ENCODE measurements at regions not wholly inside any gene's neighbourhood (a gene's known extent, or its start where the extent isn't known, plus 50 kb on each side); places are given as distances from the start of the nearest gene placed in this dataset.

- no peak overlapping the region for H3K4me3 ChIP-seq
- Mint-ChIP-seq H3K27ac (no peak overlapping the region), H3K36me3 (ENCODE audit: low read depth) (no peaks in the 10 kb centered on the region), H3K27me3 (ENCODE audit: insufficient read depth, low read depth, poor library complexity) (peaks cover 29% of the 10 kb centered on the region), H3K4me3 (no peak overlapping the region), H3K9me3 (no peaks in the 10 kb centered on the region), H3K4me1 (peaks cover 32% of the 10 kb centered on the region)
- DNase-seq (ENCODE audit: low spot score), result no peak
- H3K27me3 ChIP-seq (ENCODE audit: insufficient read depth), result peaks cover 56% of the 10 kb centered on the region
- H2AFZ ChIP-seq, result no peak overlapping the region
- no peaks in the 10 kb centered on the region for H4K20me1 ChIP-seq (replicated peaks; ENCODE audit: insufficient read depth)
- no peak overlapping the region for H3K4me2 ChIP-seq
- H3K9me2 ChIP-seq (ENCODE audit: insufficient read depth), result no peaks in the 10 kb centered on the region
- no peak overlapping the region for H3K27ac ChIP-seq (ENCODE audit: low read depth)
- no peak for ATAC-seq
- peaks cover 7% of the 10 kb centered on the region; the same call in 1 of the 2 replicates for H3K4me1 ChIP-seq (ENCODE audit: insufficient read depth)
- TF ChIP-seq JUNB (IDR thresholded peaks at IDR 0.05; ENCODE audit: unreplicated experiment) (no peak), STAT1 (IDR thresholded peaks at IDR 0.05; ENCODE audit: unreplicated experiment) (no peak), POLR2AphosphoS5 (IDR thresholded peaks at IDR 0.05; ENCODE audit: low read depth) (no peak), ZNF462 (CRISPR knock-in tag; IDR thresholded peaks at IDR 0.05) (no peak), ZNF331 (CRISPR knock-in tag; IDR thresholded peaks at IDR 0.05; ENCODE audit: low read depth) (no peak), NANOG (IDR thresholded peaks at IDR 0.05; ENCODE audit: borderline replicate concordance) (no peak), ZNF114 (CRISPR knock-in tag; IDR thresholded peaks at IDR 0.05) (no peak), EZH2phosphoT487 (IDR thresholded peaks at IDR 0.05; ENCODE audit: unreplicated experiment) (no peak), CTCF (conservative IDR thresholded peaks at IDR 0.05; ENCODE audit: low read depth in 2 of 2) (no peak), ETS1 (IDR thresholded peaks at IDR 0.05) (no peak), EZH2 (IDR thresholded peaks at IDR 0.05; ENCODE audit: low read depth, unreplicated experiment) (no peak), REST (IDR thresholded peaks at IDR 0.05; ENCODE audit: unreplicated experiment) (no peak), CREB1 (CRISPR knock-in tag; IDR thresholded peaks at IDR 0.05; ENCODE audit: low read depth) (no peak)
- no peaks in the 10 kb centered on the region for H3K36me3 ChIP-seq (ENCODE audit: insufficient read depth)
- H3K79me2 ChIP-seq (replicated peaks; ENCODE audit: insufficient read depth), result no peaks in the 10 kb centered on the region
- no peaks in the 10 kb centered on the region for H3F3A ChIP-seq (replicated peaks; ENCODE audit: low read depth)
Measured at GRCh38 chr6:165852676-165853075, 189.6 kb upstream of the PDE10A start.

Data from GM23338 (cell line).